Type B pancreatic cell (in vitro differentiated cells): ENCODE measurements at regions not wholly inside any gene's neighbourhood (a gene's known extent, or its start where the extent isn't known, plus 50 kb on each side); places are given as distances from the start of the nearest gene placed in this dataset.

ENCODE experiments used
- DNase-seq: peaks from one replicate; pipeline ENCODE4 v3.0.0; 2021; ENCODE audit warnings: mixed read lengths; ENCODE audit not compliant: unreplicated experiment; ENCODE audit errors: extremely low spot score
- H3K27ac Mint-ChIP-seq: 2 replicates; pipeline ENCODE4 v1.8.0; 2021; ENCODE audit warnings: mild to moderate bottlenecking, mixed read lengths
- H3K27me3 Mint-ChIP-seq: 2 replicates; pipeline ENCODE4 v1.8.0; 2021; ENCODE audit warnings: mixed read lengths
- H3K36me3 Mint-ChIP-seq: 2 replicates; pipeline ENCODE4 v1.8.0; 2021; ENCODE audit warnings: mixed read lengths
- H3K4me1 Mint-ChIP-seq: one replicate; pipeline ENCODE4 v1.8.0; 2021; ENCODE audit warnings: mixed read lengths; ENCODE audit not compliant: unreplicated experiment
- H3K4me3 Mint-ChIP-seq: 2 replicates; pipeline ENCODE4 v1.8.0; 2021; ENCODE audit warnings: mild to moderate bottlenecking, mixed read lengths
- H3K9me3 Mint-ChIP-seq: 2 replicates; pipeline ENCODE4 v1.8.0; 2021; ENCODE audit warnings: mixed read lengths
- CTCF ChIP-seq: fragments of 200-600 bp; sonication (generic); conservative IDR thresholded peaks from 2 replicates; pipeline ENCODE4 v1.5.0; 2021; ENCODE audit warnings: antibody characterized with exemption, mild to moderate bottlenecking

GRCh38 chr15:46616033-46616432 lies 981.2 kb downstream of the SQOR start:
- TF ChIP-seq CTCF: no peak
- no peak overlapping the region for H3K4me3 Mint-ChIP-seq
- no peaks in the 10 kb centered on the region for H3K27me3 Mint-ChIP-seq
- no peaks in the 10 kb centered on the region for H3K9me3 Mint-ChIP-seq
- no peak overlapping the region for H3K27ac Mint-ChIP-seq
- no peak for DNase-seq
- H3K36me3 Mint-ChIP-seq: no peaks in the 10 kb centered on the region
- H3K4me1 Mint-ChIP-seq: no peaks in the 10 kb centered on the region

- Mint-ChIP-seq H3K4me1 (no peaks in the 10 kb centered on the region), H3K27ac (no peak overlapping the region), H3K4me3 (no peak overlapping the region), H3K27me3 (no peaks in the 10 kb centered on the region), H3K9me3 (no peaks in the 10 kb centered on the region), H3K36me3 (no peaks in the 10 kb centered on the region)
- no peak for TF ChIP-seq CTCF
- no peak for DNase-seq
These were observed 982.7 kb downstream of the SQOR start for GRCh38 chr15:46617507-46617906.

GRCh38 chr15:46618984-46619383 lies 984.2 kb downstream of the SQOR start:
- Mint-ChIP-seq H3K4me3 (no peak overlapping the region), H3K36me3 (no peaks in the 10 kb centered on the region), H3K27me3 (no peaks in the 10 kb centered on the region), H3K9me3 (no peaks in the 10 kb centered on the region), H3K4me1 (peaks cover 6% of the 10 kb centered on the region), H3K27ac (no peak overlapping the region)
- no peak for DNase-seq
- TF ChIP-seq CTCF: no peak

- DNase-seq: no peak
These were observed 985.7 kb downstream of the SQOR start for GRCh38 chr15:46620392-46621013.

GRCh38 chr15:46622851-46623250 lies 988.0 kb downstream of the SQOR start:
- H3K9me3 Mint-ChIP-seq: peaks cover 11% of the 10 kb centered on the region
- H3K27ac Mint-ChIP-seq: no peak overlapping the region
- H3K27me3 Mint-ChIP-seq: no peaks in the 10 kb centered on the region
- DNase-seq: no peak
- H3K4me3 Mint-ChIP-seq: no peak overlapping the region
- H3K4me1 Mint-ChIP-seq: peaks cover 6% of the 10 kb centered on the region
- no peaks in the 10 kb centered on the region for H3K36me3 Mint-ChIP-seq
- no peak for TF ChIP-seq CTCF

More at GRCh38 chr15:46620392-46621013, 985.7 kb downstream of the SQOR start:
- TF ChIP-seq CTCF: no peak
- Mint-ChIP-seq H3K27ac (no peak overlapping the region), H3K27me3 (no peaks in the 10 kb centered on the region), H3K9me3 (peaks cover 2% of the 10 kb centered on the region), H3K36me3 (no peaks in the 10 kb centered on the region), H3K4me1 (peaks cover 6% of the 10 kb centered on the region), H3K4me3 (no peak overlapping the region)

- H3K4me1 Mint-ChIP-seq: peaks cover 32% of the 10 kb centered on the region
- H3K4me3 Mint-ChIP-seq: peak overlapping the region; percentile 16
- peaks cover 3% of the 10 kb centered on the region for H3K27me3 Mint-ChIP-seq
- DNase-seq: no peak
- no peaks in the 10 kb centered on the region for H3K9me3 Mint-ChIP-seq
- TF ChIP-seq CTCF: peak; percentile 46
- H3K36me3 Mint-ChIP-seq: no peaks in the 10 kb centered on the region
- H3K27ac Mint-ChIP-seq: no peak overlapping the region
These were observed 1001.4 kb downstream of the SQOR start for GRCh38 chr15:46636206-46636605.
